ENCODE measurements at regions not wholly inside any gene's neighbourhood (a gene's known extent, or its start where the extent isn't known, plus 50 kb on each side); places are given as distances from the start of the nearest gene placed in this dataset.
"Not testable (repeated sequence)": the region's sequence is repeated elsewhere in the genome, so short reads cannot be mapped to it uniquely, and the experiment has no call there.

- in situ Hi-C loops (cut with HindIII; ENCODE audit: low sequenced_read_pairs): no loop called here
Observed at GRCh38 chr2:8587251-8587791, 94.5 kb upstream of the ID2 start.

GRCh38 chr2:8587920-8588830 lies 93.7 kb upstream of the ID2 start:
- in situ Hi-C loops (cut with HindIII; ENCODE audit: low sequenced_read_pairs): no loop called here

GRCh38 chr2:8588831-8589191 lies 93.0 kb upstream of the ID2 start:
- in situ Hi-C loops (cut with HindIII; ENCODE audit: low sequenced_read_pairs): no loop called here

GRCh38 chr2:8589721-8590120 lies 92.1 kb upstream of the ID2 start:
- in situ Hi-C loops (cut with HindIII; ENCODE audit: low sequenced_read_pairs): no loop called here

GRCh38 chr2:8590938-8591337 lies 90.9 kb upstream of the ID2 start:
- in situ Hi-C loops (cut with HindIII; ENCODE audit: low sequenced_read_pairs): no loop called here

GRCh38 chr2:8592736-8593135 lies 89.1 kb upstream of the ID2 start:
- in situ Hi-C loops (cut with HindIII; ENCODE audit: low sequenced_read_pairs): no loop called here

- in situ Hi-C loops (cut with HindIII; ENCODE audit: low sequenced_read_pairs): no loop called here
Observed at GRCh38 chr2:8593243-8593642, 88.6 kb upstream of the ID2 start.

GRCh38 chr2:8594731-8595427 lies 87.0 kb upstream of the ID2 start:
- in situ Hi-C loops (cut with HindIII; ENCODE audit: low sequenced_read_pairs): no loop called here

GRCh38 chr2:8595428-8595805 lies 86.4 kb upstream of the ID2 start:
- in situ Hi-C loops (cut with HindIII; ENCODE audit: low sequenced_read_pairs): no loop called here

GRCh38 chr2:8595811-8596600 lies 85.8 kb upstream of the ID2 start:
- in situ Hi-C loops (cut with HindIII; ENCODE audit: low sequenced_read_pairs): no loop called here

- in situ Hi-C loops (cut with HindIII; ENCODE audit: low sequenced_read_pairs): no loop called here
Observed at GRCh38 chr2:8597094-8597493, 84.8 kb upstream of the ID2 start.

- in situ Hi-C loops (cut with HindIII; ENCODE audit: low sequenced_read_pairs): no loop called here
Observed at GRCh38 chr2:8597559-8598225, 84.2 kb upstream of the ID2 start.

GRCh38 chr2:8598295-8599165 lies 83.3 kb upstream of the ID2 start:
- in situ Hi-C loops (cut with HindIII; ENCODE audit: low sequenced_read_pairs): no loop called here

GRCh38 chr2:8599421-8600242 lies 82.2 kb upstream of the ID2 start:
- in situ Hi-C loops (cut with HindIII; ENCODE audit: low sequenced_read_pairs): no loop called here

- in situ Hi-C loops (cut with HindIII; ENCODE audit: low sequenced_read_pairs): no loop called here
Observed at GRCh38 chr2:8600456-8600855, 81.4 kb upstream of the ID2 start.

GRCh38 chr2:8602809-8603208 lies 79.0 kb upstream of the ID2 start:
- in situ Hi-C loops (cut with HindIII; ENCODE audit: low sequenced_read_pairs): no loop called here

GRCh38 chr2:8603356-8603755 lies 78.5 kb upstream of the ID2 start:
- in situ Hi-C loops (cut with HindIII; ENCODE audit: low sequenced_read_pairs): not testable (repeated sequence)

GRCh38 chr2:8604262-8604661 lies 77.6 kb upstream of the ID2 start:
- in situ Hi-C loops (cut with HindIII; ENCODE audit: low sequenced_read_pairs): no loop called here
